Activated naive CD4-positive, alpha-beta T cell treated with anti-CD3 and anti-CD28 coated beads, Interleukin-2, amount 10 ng/mL, durations not matched to agents 7 days and 5 days (primary cell): ENCODE measurements at regions not wholly inside any gene's neighbourhood (a gene's known extent, or its start where the extent isn't known, plus 50 kb on each side); places are given as distances from the start of the nearest gene placed in this dataset.

Source experiments
- CTCF ChIA-PET: fragments of 350-600 bp; sonication (Branson Sonifier 250); formaldehyde crosslinking; loops from one replicate; lab custom pipeline; 2021; ENCODE audit warnings: antibody characterized with exemption; lab: Charles Lee
- DNase-seq: peaks from one replicate; pipeline ENCODE4 v3.0.0-alpha.2; 2020
- H3K27ac Mint-ChIP-seq: one replicate; pipeline ENCODE4 v1.8.0; 2021; ENCODE audit warnings: mild to moderate bottlenecking, moderate library complexity, mixed read lengths
- H3K27me3 Mint-ChIP-seq: one replicate; pipeline ENCODE4 v1.8.0; 2021; ENCODE audit warnings: mild to moderate bottlenecking, mixed read lengths
- H3K36me3 Mint-ChIP-seq: one replicate; pipeline ENCODE4 v1.8.0; 2021; ENCODE audit warnings: mixed read lengths
- H3K4me1 Mint-ChIP-seq: one replicate; pipeline ENCODE4 v1.8.0; 2021; ENCODE audit warnings: mixed read lengths
- H3K4me3 Mint-ChIP-seq: one replicate; pipeline ENCODE4 v1.8.0; 2021; ENCODE audit warnings: mild to moderate bottlenecking, moderate library complexity, mixed read lengths
- H3K9me3 Mint-ChIP-seq: one replicate; pipeline ENCODE4 v1.8.0; 2021; ENCODE audit warnings: mixed read lengths

DNA sequence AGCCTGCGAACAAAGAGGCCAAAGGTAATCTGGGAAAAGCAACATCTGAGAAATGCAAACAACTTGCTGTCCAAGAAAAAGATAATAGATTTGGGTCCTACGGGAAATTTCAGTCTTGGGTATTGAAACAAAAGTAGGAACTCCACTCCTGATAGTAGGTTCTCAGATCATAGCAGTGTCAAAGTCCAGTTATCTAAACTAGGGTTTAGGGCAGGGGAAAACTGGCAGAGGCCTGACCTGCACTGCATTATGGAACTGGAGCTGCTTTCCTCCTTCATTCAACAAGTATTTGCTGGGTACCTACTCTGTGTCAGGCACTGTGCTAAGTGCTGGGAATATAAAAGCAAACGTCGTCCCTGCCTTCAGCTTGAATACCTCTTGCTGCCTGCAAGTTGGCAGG, 60.7 kb upstream of the NGF start:
- no peaks in the 10 kb centered on the region for H3K27me3 Mint-ChIP-seq
- H3K36me3 Mint-ChIP-seq: no peaks in the 10 kb centered on the region
- H3K4me1 Mint-ChIP-seq: no peaks in the 10 kb centered on the region
- no peak overlapping the region for H3K27ac Mint-ChIP-seq
- CTCF ChIA-PET: no interaction called here
- H3K4me3 Mint-ChIP-seq: no peak overlapping the region
- H3K9me3 Mint-ChIP-seq: no peaks in the 10 kb centered on the region
- no peak for DNase-seq
